Calu3 (cell line): ENCODE measurements at regions not wholly inside any gene's neighbourhood (a gene's known extent, or its start where the extent isn't known, plus 50 kb on each side); places are given as distances from the start of the nearest gene placed in this dataset.
"Not testable (repeated sequence)": the region's sequence is repeated elsewhere in the genome, so short reads cannot be mapped to it uniquely, and the experiment has no call there.

ENCODE experiments used
- BruUV-seq: library from RNA; stranded (reverse); fragments of 400-500 nt; replicated peaks from 2 replicates; lab custom pipeline; 2021; lab: Mats Ljungman, UMichigan
- CTCF ChIA-PET: fragments of 300-600 bp; sonication (Branson Sonifier 250); formaldehyde crosslinking; loops from one replicate; lab custom pipeline; 2022; ENCODE audit warnings: antibody characterized with exemption; lab: Charles Lee
- DNase-seq: peaks from one replicate; pipeline ENCODE4 v3.0.0; 2022
- H3K27ac Mint-ChIP-seq: one replicate; pipeline ENCODE4 v1.8.0; 2022; ENCODE audit warnings: mixed read lengths; ENCODE audit not compliant: unreplicated experiment
- H3K27me3 Mint-ChIP-seq: one replicate; pipeline ENCODE4 v1.8.0; 2022; ENCODE audit warnings: mixed read lengths; ENCODE audit not compliant: unreplicated experiment
- H3K36me3 Mint-ChIP-seq: one replicate; pipeline ENCODE4 v1.8.0; 2022; ENCODE audit warnings: mild to moderate bottlenecking, moderate library complexity, mixed read lengths; ENCODE audit not compliant: insufficient read depth, unreplicated experiment
- H3K4me1 Mint-ChIP-seq: one replicate; pipeline ENCODE4 v1.8.0; 2022; ENCODE audit warnings: mild to moderate bottlenecking, low read depth, mixed read lengths; ENCODE audit not compliant: unreplicated experiment
- H3K4me3 Mint-ChIP-seq: one replicate; pipeline ENCODE4 v1.8.0; 2022; ENCODE audit warnings: mild to moderate bottlenecking, low read depth, moderate library complexity, mixed read lengths; ENCODE audit not compliant: unreplicated experiment
- H3K9me3 Mint-ChIP-seq: one replicate; pipeline ENCODE4 v1.8.0; 2022; ENCODE audit warnings: low read depth, mixed read lengths; ENCODE audit not compliant: unreplicated experiment
- intact Hi-C: fragments of 100-400 bp; cut with micrococcal nuclease; formaldehyde crosslinking; loops from one replicate; pipeline ENCODE4 v1.10.0; 2022; ENCODE audit not compliant: unreplicated experiment
- TF ChIP-seq, protein P1 (sequence below): fragments of 200-600 bp; IDR thresholded peaks from one replicate; pipeline ENCODE4 v1.8.0; 2022; ENCODE audit warnings: antibody characterized with exemption; ENCODE audit not compliant: unreplicated experiment

DNA sequence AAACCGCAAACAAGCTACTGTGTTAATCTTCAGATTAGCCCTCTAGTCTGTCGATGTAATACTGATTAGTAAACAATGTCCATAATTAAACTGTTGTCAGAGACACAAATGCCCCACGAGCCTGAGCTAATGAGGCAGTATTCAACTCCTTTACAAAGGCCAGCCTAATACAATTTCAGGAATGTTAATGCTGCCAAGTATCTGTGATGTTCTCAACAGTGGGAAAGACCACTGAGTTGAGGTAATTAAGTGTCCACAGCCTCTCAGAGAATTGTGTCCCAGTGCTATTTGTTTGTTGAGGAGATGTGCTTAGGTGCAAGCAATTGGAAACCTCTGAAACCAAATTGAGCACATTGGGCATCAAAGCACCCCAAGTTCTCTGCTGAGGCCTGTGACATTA, 139.4 kb upstream of the CDKN3 start:
- BruUV-seq: no TSS peak
- Mint-ChIP-seq H3K4me1 (peaks cover 20% of the 10 kb centered on the region), H3K9me3 (no peaks in the 10 kb centered on the region), H3K4me3 (no peak overlapping the region), H3K36me3 (no peaks in the 10 kb centered on the region), H3K27me3 (no peaks in the 10 kb centered on the region), H3K27ac (no peak overlapping the region)
- TF ChIP-seq, protein P1, sequence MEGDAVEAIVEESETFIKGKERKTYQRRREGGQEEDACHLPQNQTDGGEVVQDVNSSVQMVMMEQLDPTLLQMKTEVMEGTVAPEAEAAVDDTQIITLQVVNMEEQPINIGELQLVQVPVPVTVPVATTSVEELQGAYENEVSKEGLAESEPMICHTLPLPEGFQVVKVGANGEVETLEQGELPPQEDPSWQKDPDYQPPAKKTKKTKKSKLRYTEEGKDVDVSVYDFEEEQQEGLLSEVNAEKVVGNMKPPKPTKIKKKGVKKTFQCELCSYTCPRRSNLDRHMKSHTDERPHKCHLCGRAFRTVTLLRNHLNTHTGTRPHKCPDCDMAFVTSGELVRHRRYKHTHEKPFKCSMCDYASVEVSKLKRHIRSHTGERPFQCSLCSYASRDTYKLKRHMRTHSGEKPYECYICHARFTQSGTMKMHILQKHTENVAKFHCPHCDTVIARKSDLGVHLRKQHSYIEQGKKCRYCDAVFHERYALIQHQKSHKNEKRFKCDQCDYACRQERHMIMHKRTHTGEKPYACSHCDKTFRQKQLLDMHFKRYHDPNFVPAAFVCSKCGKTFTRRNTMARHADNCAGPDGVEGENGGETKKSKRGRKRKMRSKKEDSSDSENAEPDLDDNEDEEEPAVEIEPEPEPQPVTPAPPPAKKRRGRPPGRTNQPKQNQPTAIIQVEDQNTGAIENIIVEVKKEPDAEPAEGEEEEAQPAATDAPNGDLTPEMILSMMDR: no peak
- CTCF ChIA-PET: no interaction called here
- intact Hi-C loops: loop anchor here (10.0 kb wide), 1 partner anchor 73 kb away; no protein-coding TSS in a partner anchor
- DNase-seq: no peak

DNA sequence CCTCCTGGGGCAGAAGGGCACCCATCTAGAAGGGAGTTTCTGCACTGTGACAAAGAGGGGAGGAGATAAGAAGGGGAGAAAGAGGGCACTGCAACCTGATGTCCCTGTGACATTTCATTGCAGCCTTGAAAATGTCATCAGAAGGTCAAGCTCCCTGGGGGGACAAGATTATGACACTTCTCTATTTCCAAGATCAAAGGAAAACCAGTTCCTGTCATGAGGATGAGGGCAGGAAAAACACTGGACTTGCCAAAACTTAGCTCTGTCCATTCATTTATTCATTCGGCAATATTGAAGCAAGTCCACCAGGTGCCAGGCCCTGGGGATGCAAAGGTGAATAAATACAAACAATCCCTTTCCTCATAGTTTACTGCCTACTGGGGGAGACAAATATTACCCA, 138.4 kb upstream of the CDKN3 start:
- CTCF ChIA-PET: interaction anchor here (0.6 kb wide), 1 partner anchor 92 kb away, joined by 4 read pairs; no protein-coding TSS in a partner anchor
- peaks cover 11% of the 10 kb centered on the region for H3K4me1 Mint-ChIP-seq
- H3K9me3 Mint-ChIP-seq: no peaks in the 10 kb centered on the region
- no peaks in the 10 kb centered on the region for H3K36me3 Mint-ChIP-seq
- no peak overlapping the region for H3K27ac Mint-ChIP-seq
- intact Hi-C loops: loop anchor here (10.0 kb wide), 1 partner anchor 74 kb away; no protein-coding TSS in a partner anchor
- H3K27me3 Mint-ChIP-seq: peaks cover 5% of the 10 kb centered on the region
- TF ChIP-seq, protein P1: no peak
- no peak overlapping the region for H3K4me3 Mint-ChIP-seq
- no peak for DNase-seq
- BruUV-seq: no TSS peak

DNA sequence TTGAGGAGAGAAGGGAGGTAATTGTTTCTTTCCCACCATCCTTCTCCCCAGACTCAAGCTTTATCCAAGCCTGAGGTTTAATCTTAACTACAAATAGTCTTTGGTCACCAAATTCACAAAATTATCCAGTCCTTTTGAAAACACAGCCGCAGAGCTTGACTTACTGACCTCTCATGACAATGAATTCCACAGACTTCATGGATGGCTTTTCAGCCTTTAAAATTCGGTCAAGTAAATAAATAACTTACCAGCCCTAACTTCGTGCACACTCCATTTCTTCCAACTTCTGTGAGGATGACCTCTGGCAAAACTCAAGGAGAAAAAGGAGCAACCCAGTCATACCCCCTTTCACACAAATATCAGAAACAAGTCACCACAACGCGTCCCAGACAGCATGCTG, 137.0 kb upstream of the CDKN3 start:
- no peaks in the 10 kb centered on the region for H3K9me3 Mint-ChIP-seq
- H3K4me3 Mint-ChIP-seq: no peak overlapping the region
- TF ChIP-seq, protein P1: no peak
- no peaks in the 10 kb centered on the region for H3K36me3 Mint-ChIP-seq
- peaks cover 13% of the 10 kb centered on the region for H3K27me3 Mint-ChIP-seq
- no peak for DNase-seq
- CTCF ChIA-PET: no interaction called here
- H3K27ac Mint-ChIP-seq: no peak overlapping the region
- BruUV-seq: no TSS peak
- intact Hi-C loops: loop anchor here (10.0 kb wide), 1 partner anchor 75 kb away; no protein-coding TSS in a partner anchor
- H3K4me1 Mint-ChIP-seq: no peaks in the 10 kb centered on the region

DNA sequence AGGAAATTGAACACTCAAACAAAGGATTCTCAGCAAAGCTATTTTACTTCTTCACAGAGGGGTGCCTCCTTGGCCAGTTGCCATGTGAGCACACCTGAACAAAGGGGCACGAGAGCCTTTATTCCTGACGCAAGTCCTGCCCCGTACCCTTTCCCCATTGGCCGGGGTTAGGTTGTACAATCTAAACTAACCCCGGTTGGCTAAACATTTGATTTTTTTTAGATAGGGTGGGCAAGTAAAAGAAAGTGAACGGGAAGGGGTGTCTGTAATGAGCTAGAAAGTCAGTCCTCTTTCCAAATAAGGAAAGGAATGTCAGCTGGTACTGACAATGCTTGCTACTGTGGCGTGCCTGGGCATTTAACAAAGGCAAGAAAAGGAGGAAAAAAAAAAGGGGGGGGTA, 135.5 kb upstream of the CDKN3 start:
- CTCF ChIA-PET: no interaction called here
- BruUV-seq: no TSS peak
- Mint-ChIP-seq H3K4me1 (no peaks in the 10 kb centered on the region), H3K4me3 (no peak overlapping the region), H3K9me3 (no peaks in the 10 kb centered on the region), H3K36me3 (no peaks in the 10 kb centered on the region), H3K27ac (no peak overlapping the region), H3K27me3 (peaks cover 13% of the 10 kb centered on the region)
- TF ChIP-seq, protein P1: no peak
- no peak for DNase-seq
- intact Hi-C loops: no loop called here

DNA sequence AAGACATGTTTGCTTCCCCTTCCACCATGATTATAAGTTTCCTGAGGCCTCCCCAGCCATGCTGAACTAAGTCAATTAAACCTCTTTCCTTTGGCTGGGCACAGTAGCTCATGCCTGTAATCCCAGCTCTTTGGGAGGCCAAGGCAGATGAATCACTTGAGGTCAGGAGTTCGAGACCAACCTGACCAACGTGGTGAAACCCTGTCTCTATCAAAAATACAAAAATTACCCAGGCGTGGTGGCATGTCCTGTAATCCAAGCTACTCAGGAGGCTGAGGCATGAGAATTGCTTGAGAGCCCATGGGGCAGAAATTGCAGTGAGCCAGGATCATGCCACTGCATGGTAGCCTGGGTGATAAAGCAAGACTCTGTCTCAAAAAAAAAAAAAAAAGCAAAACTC, 130.2 kb upstream of the CDKN3 start:
- H3K9me3 Mint-ChIP-seq, H3K4me1 Mint-ChIP-seq, intact Hi-C loops, H3K4me3 Mint-ChIP-seq, H3K27ac Mint-ChIP-seq, H3K36me3 Mint-ChIP-seq, BruUV-seq, CTCF ChIA-PET, DNase-seq: not testable (repeated sequence)
- H3K27me3 Mint-ChIP-seq: peaks cover 13% of the 10 kb centered on the region
